ENCODE measurements at regions not wholly inside any gene's neighbourhood (a gene's known extent, or its start where the extent isn't known, plus 50 kb on each side); places are given as distances from the start of the nearest gene placed in this dataset.

GRCh38 chr1:80018348-80018747 is 1011.8 kb upstream of the ADGRL4 start:
- TF ChIP-seq CTCF (IDR thresholded peaks at IDR 0.05; ENCODE audit: poor library complexity, severe bottlenecking) (no peak), TAF1 (IDR thresholded peaks at IDR 0.05; ENCODE audit: low read depth) (no peak), REST (IDR thresholded peaks at IDR 0.05; ENCODE audit: borderline replicate concordance) (no peak), EP300 (conservative IDR thresholded peaks at IDR 0.05; ENCODE audit: poor library complexity, severe bottlenecking) (no peak), MXI1 (conservative IDR thresholded peaks at IDR 0.05; ENCODE audit: poor library complexity, severe bottlenecking) (no peak), POLR2AphosphoS5 (IDR thresholded peaks at IDR 0.05) (no peak), EZH2 (IDR thresholded peaks at IDR 0.05; ENCODE audit: borderline replicate concordance, insufficient read depth, low read length, poor library complexity, severe bottlenecking) (no peak), SMC3 (conservative IDR thresholded peaks at IDR 0.05; ENCODE audit: poor library complexity) (no peak), RAD21 (conservative IDR thresholded peaks at IDR 0.05) (no peak)

All from neural cell (in vitro differentiated cells).